ENCODE measurements at regions not wholly inside any gene's neighbourhood (a gene's known extent, or its start where the extent isn't known, plus 50 kb on each side); places are given as distances from the start of the nearest gene placed in this dataset.

- TF ChIP-seq CTCF (IDR thresholded peaks at IDR 0.05) (no peak), POLR2A (IDR thresholded peaks at IDR 0.05) (no peak)
Measured at GRCh38 chr5:2992806-2993205, 241.3 kb upstream of the IRX2 start.

Measured in lower leg skin (tissue), 3 donors.